ENCODE measurements at regions not wholly inside any gene's neighbourhood (a gene's known extent, or its start where the extent isn't known, plus 50 kb on each side); places are given as distances from the start of the nearest gene placed in this dataset.

DNA sequence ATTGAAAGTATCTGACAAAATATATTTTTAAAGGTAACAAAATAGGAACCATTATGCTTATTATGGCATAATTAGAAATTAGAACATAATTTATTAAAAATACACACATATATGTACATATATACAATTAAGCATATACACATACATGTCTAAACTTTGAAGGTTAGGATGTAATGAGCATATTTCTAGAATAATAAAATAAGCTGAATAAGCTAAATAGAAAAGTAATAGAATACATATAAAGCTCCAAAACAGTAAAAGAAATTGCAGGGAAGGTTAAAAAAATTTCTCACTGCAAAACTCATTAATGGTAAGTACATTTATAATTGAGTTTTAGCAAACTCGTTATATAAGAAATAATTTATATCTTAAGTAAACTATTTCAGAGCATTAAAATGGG, 1561.5 kb upstream of the ZEB2 start:
- no peaks in the 10 kb centered on the region for H3K4me1 Mint-ChIP-seq
- Histone ChIP-seq H3F3A (replicated peaks; ENCODE audit: low read depth) (no peaks in the 10 kb centered on the region), H3K4me1 (ENCODE audit: insufficient read depth) (no peaks in the 10 kb centered on the region), H3K27ac (ENCODE audit: low read depth) (no peak overlapping the region), H3K4me2 (no peak overlapping the region), H3K4me3 (no peak overlapping the region), H3K36me3 (ENCODE audit: insufficient read depth) (no peaks in the 10 kb centered on the region), H3K79me2 (replicated peaks; ENCODE audit: insufficient read depth) (no peaks in the 10 kb centered on the region), H4K20me1 (replicated peaks; ENCODE audit: insufficient read depth) (no peaks in the 10 kb centered on the region), H2AFZ (no peak overlapping the region), H3K9me2 (ENCODE audit: insufficient read depth) (no peaks in the 10 kb centered on the region), H3K27me3 (ENCODE audit: insufficient read depth) (no peaks in the 10 kb centered on the region)
- H3K4me3 Mint-ChIP-seq: no peak overlapping the region
- TF ChIP-seq, protein P1, sequence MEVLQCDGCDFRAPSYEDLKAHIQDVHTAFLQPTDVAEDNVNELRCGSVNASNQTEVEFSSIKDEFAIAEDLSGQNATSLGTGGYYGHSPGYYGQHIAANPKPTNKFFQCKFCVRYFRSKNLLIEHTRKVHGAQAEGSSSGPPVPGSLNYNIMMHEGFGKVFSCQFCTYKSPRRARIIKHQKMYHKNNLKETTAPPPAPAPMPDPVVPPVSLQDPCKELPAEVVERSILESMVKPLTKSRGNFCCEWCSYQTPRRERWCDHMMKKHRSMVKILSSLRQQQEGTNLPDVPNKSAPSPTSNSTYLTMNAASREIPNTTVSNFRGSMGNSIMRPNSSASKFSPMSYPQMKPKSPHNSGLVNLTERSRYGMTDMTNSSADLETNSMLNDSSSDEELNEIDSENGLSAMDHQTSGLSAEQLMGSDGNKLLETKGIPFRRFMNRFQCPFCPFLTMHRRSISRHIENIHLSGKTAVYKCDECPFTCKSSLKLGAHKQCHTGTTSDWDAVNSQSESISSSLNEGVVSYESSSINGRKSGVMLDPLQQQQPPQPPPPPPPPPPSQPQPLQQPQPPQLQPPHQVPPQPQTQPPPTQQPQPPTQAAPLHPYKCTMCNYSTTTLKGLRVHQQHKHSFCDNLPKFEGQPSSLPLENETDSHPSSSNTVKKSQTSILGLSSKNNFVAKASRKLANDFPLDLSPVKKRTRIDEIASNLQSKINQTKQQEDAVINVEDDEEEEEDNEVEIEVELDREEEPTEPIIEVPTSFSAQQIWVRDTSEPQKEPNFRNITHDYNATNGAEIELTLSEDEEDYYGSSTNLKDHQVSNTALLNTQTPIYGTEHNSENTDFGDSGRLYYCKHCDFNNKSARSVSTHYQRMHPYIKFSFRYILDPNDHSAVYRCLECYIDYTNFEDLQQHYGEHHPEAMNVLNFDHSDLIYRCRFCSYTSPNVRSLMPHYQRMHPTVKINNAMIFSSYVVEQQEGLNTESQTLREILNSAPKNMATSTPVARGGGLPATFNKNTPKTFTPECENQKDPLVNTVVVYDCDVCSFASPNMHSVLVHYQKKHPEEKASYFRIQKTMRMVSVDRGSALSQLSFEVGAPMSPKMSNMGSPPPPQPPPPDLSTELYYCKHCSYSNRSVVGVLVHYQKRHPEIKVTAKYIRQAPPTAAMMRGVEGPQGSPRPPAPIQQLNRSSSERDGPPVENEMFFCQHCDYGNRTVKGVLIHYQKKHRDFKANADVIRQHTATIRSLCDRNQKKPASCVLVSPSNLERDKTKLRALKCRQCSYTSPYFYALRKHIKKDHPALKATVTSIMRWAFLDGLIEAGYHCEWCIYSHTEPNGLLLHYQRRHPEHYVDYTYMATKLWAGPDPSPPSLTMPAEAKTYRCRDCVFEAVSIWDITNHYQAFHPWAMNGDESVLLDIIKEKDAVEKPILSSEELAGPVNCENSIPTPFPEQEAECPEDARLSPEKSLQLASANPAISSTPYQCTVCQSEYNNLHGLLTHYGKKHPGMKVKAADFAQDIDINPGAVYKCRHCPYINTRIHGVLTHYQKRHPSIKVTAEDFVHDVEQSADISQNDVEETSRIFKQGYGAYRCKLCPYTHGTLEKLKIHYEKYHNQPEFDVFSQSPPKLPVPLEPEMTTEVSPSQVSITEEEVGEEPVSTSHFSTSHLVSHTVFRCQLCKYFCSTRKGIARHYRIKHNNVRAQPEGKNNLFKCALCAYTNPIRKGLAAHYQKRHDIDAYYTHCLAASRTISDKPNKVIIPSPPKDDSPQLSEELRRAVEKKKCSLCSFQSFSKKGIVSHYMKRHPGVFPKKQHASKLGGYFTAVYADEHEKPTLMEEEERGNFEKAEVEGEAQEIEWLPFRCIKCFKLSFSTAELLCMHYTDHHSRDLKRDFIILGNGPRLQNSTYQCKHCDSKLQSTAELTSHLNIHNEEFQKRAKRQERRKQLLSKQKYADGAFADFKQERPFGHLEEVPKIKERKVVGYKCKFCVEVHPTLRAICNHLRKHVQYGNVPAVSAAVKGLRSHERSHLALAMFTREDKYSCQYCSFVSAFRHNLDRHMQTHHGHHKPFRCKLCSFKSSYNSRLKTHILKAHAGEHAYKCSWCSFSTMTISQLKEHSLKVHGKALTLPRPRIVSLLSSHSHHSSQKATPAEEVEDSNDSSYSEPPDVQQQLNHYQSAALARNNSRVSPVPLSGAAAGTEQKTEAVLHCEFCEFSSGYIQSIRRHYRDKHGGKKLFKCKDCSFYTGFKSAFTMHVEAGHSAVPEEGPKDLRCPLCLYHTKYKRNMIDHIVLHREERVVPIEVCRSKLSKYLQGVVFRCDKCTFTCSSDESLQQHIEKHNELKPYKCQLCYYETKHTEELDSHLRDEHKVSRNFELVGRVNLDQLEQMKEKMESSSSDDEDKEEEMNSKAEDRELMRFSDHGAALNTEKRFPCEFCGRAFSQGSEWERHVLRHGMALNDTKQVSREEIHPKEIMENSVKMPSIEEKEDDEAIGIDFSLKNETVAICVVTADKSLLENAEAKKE (CRISPR knock-in tag; IDR thresholded peaks at IDR 0.05): no peak
- TF ChIP-seq POLR2AphosphoS5 (IDR thresholded peaks at IDR 0.05; ENCODE audit: low read depth) (no peak), JUNB (IDR thresholded peaks at IDR 0.05; ENCODE audit: unreplicated experiment) (no peak), STAT1 (IDR thresholded peaks at IDR 0.05; ENCODE audit: unreplicated experiment) (no peak), NANOG (IDR thresholded peaks at IDR 0.05; ENCODE audit: borderline replicate concordance) (no peak), CREB1 (CRISPR knock-in tag; IDR thresholded peaks at IDR 0.05; ENCODE audit: low read depth) (no peak), EZH2 (IDR thresholded peaks at IDR 0.05; ENCODE audit: low read depth, unreplicated experiment) (no peak), EZH2phosphoT487 (IDR thresholded peaks at IDR 0.05; ENCODE audit: unreplicated experiment) (no peak), ZNF331 (CRISPR knock-in tag; IDR thresholded peaks at IDR 0.05; ENCODE audit: low read depth) (no peak), ZNF114 (CRISPR knock-in tag; IDR thresholded peaks at IDR 0.05) (no peak)
- TF ChIP-seq, protein P2, sequence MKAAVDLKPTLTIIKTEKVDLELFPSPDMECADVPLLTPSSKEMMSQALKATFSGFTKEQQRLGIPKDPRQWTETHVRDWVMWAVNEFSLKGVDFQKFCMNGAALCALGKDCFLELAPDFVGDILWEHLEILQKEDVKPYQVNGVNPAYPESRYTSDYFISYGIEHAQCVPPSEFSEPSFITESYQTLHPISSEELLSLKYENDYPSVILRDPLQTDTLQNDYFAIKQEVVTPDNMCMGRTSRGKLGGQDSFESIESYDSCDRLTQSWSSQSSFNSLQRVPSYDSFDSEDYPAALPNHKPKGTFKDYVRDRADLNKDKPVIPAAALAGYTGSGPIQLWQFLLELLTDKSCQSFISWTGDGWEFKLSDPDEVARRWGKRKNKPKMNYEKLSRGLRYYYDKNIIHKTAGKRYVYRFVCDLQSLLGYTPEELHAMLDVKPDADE (IDR thresholded peaks at IDR 0.05): no peak
- TF ChIP-seq, protein P3, sequence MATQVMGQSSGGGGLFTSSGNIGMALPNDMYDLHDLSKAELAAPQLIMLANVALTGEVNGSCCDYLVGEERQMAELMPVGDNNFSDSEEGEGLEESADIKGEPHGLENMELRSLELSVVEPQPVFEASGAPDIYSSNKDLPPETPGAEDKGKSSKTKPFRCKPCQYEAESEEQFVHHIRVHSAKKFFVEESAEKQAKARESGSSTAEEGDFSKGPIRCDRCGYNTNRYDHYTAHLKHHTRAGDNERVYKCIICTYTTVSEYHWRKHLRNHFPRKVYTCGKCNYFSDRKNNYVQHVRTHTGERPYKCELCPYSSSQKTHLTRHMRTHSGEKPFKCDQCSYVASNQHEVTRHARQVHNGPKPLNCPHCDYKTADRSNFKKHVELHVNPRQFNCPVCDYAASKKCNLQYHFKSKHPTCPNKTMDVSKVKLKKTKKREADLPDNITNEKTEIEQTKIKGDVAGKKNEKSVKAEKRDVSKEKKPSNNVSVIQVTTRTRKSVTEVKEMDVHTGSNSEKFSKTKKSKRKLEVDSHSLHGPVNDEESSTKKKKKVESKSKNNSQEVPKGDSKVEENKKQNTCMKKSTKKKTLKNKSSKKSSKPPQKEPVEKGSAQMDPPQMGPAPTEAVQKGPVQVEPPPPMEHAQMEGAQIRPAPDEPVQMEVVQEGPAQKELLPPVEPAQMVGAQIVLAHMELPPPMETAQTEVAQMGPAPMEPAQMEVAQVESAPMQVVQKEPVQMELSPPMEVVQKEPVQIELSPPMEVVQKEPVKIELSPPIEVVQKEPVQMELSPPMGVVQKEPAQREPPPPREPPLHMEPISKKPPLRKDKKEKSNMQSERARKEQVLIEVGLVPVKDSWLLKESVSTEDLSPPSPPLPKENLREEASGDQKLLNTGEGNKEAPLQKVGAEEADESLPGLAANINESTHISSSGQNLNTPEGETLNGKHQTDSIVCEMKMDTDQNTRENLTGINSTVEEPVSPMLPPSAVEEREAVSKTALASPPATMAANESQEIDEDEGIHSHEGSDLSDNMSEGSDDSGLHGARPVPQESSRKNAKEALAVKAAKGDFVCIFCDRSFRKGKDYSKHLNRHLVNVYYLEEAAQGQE (IDR thresholded peaks at IDR 0.05; ENCODE audit: unreplicated experiment): no peak
- TF ChIP-seq, protein P4, sequence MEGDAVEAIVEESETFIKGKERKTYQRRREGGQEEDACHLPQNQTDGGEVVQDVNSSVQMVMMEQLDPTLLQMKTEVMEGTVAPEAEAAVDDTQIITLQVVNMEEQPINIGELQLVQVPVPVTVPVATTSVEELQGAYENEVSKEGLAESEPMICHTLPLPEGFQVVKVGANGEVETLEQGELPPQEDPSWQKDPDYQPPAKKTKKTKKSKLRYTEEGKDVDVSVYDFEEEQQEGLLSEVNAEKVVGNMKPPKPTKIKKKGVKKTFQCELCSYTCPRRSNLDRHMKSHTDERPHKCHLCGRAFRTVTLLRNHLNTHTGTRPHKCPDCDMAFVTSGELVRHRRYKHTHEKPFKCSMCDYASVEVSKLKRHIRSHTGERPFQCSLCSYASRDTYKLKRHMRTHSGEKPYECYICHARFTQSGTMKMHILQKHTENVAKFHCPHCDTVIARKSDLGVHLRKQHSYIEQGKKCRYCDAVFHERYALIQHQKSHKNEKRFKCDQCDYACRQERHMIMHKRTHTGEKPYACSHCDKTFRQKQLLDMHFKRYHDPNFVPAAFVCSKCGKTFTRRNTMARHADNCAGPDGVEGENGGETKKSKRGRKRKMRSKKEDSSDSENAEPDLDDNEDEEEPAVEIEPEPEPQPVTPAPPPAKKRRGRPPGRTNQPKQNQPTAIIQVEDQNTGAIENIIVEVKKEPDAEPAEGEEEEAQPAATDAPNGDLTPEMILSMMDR (conservative IDR thresholded peaks at IDR 0.05; ENCODE audit: low read depth in 2 of 2): no peak
- no peak overlapping the region for H3K27ac Mint-ChIP-seq
- DNase-seq (ENCODE audit: low spot score): no peak
- no peaks in the 10 kb centered on the region for H3K27me3 Mint-ChIP-seq (ENCODE audit: insufficient read depth, low read depth, poor library complexity)
- no peak for ATAC-seq
- no peaks in the 10 kb centered on the region for H3K36me3 Mint-ChIP-seq (ENCODE audit: low read depth)
- H3K9me3 Mint-ChIP-seq: peaks cover 3% of the 10 kb centered on the region; the same call in 2 of the 3 replicates

Measured in GM23338 (cell line).